Smooth muscle cell of the brain vasculature (primary cell): ENCODE measurements at regions not wholly inside any gene's neighbourhood (a gene's known extent, or its start where the extent isn't known, plus 50 kb on each side); places are given as distances from the start of the nearest gene placed in this dataset.

Experiments
- DNase-seq: peaks from one replicate; pipeline ENCODE4 v3.0.0-alpha.2; 2012; ENCODE audit warnings: low read depth, low spot score

DNA sequence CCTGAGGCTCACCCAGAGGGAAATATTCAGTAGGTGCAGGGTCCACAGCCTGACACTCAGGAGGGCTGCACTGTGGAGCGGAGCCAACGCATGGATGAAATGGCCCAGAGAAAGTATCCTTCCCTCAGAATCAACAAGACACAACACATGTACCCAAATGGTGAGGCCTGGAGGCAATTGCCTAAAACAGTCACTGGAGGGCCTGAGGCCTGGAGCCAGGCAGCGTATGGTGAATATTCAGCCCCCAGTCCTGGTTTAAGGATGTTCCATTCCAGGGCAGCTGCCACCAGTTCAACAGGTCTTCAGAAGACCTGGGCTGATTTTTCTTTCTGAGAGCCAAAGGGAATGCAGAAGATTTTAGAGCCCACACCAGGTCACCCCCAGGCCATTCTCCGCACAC, 264.8 kb downstream of the INSC start:
- DNase-seq, result no peak

GRCh38 chr11:15390857-15391256, 276.1 kb downstream of the INSC start:
- no peak for DNase-seq

DNA sequence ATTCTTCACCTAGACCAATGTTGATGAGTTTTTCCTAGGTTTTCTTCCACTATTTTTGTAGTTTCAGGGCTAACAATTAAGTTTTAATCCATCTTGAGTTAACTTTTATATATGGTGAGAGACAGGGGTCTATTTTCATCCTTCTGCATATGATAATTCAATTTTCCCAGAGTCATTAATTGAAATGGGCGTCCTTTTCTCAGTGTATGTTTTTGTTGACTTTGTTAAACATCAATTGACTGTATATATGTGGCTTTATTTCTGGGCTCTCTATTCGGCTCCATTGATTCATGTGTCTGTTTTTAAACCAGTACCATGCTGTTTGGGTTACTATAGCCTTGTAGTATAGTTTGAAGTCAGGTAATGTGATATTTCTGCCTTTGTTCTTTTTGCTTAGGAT, 282.1 kb downstream of the INSC start:
- no peak for DNase-seq

DNA sequence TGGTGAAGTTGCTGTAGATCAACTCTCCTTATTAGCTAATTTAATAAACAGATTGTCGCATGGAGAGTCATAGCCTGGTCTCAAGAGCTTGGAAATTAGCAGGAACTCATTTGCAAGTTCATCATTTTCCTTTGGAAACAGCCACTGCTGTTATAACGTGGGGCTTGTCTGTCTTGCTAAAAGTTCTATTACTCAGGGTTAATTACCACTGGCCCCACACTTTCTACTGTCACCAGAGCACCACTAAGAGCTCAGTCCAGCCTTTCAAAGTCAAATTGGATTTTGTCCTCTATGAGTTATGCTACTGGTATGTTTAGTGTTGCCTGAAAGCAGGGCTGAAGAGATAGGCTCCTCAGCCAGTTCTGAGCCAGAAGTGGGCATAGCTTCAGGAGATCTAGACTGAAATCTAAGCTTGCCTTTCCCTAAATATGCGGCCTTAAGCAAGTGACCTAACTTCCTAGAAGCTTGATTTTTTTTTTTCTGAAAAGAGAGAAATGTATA, 292.2 kb downstream of the INSC start:
- DNase-seq, result no peak

- DNase-seq, result no peak
Measured at GRCh38 chr11:15412054-15412453, 297.3 kb downstream of the INSC start.

- no peak for DNase-seq
Measured at GRCh38 chr11:15418921-15419320, 304.2 kb downstream of the INSC start.

DNA sequence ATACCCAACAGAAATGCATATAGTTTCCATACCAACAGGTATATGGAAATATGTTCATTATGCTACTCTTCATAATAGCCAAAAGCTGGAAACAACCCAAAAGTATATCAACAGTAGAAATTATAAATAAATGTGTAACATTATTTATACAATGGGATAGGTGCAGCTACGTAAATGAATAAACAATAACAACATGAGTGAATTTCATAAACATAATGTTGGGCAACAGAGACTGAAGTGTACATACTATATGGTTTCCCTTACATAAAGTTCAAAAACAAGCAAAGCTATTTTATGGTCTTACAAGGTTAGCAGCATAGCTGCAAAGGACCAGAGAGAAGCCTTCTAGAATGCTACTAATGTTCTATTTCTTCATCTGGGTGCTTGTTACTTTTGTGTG, 305.0 kb downstream of the INSC start:
- DNase-seq, result no peak

DNA sequence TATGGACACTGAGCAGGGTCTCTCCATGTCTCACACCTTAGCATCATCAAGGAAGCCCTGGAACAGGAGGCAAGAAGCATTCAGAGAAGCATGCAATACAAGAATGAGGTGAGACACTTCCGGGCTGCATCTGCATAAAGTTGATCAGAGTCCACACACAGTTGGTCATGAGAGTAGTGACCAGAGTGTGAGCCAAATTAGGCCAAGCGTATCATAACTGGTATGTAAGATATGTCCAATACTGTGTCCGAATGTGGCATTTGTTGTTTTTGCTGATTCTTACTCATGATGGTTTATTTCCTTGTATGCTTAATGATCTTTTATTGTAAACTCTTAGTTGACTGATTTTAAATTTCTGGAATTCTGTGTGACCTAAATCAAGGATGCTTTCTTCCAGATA, 315.7 kb downstream of the INSC start:
- DNase-seq, result no peak

GRCh38 chr11:15434529-15434928, 319.8 kb downstream of the INSC start:
- DNase-seq, result no peak

- no peak for DNase-seq
Measured at GRCh38 chr11:15446315-15446714, 331.6 kb downstream of the INSC start.

DNA sequence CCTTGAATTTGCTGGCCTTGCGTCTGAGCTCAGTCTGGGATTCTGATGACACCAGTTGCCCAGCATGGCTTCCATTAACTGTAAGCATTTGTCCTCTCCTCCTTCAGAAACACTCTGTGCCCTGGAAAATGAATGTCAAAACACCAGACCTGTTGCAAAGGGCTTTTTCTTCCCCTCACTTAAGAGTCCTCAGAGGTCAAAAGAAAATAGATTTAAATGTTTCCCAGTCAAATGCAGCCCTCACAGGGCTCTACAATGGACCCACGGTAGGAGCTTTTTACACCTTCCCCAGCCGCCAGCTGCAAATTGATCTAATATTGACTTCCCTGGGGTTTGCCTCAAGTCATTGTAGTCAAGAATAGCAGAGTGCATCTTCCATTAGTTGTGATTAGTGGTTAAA, 332.2 kb downstream of the INSC start:
- no peak for DNase-seq

GRCh38 chr11:15451713-15452112, 337.0 kb downstream of the INSC start:
- no peak for DNase-seq

DNA sequence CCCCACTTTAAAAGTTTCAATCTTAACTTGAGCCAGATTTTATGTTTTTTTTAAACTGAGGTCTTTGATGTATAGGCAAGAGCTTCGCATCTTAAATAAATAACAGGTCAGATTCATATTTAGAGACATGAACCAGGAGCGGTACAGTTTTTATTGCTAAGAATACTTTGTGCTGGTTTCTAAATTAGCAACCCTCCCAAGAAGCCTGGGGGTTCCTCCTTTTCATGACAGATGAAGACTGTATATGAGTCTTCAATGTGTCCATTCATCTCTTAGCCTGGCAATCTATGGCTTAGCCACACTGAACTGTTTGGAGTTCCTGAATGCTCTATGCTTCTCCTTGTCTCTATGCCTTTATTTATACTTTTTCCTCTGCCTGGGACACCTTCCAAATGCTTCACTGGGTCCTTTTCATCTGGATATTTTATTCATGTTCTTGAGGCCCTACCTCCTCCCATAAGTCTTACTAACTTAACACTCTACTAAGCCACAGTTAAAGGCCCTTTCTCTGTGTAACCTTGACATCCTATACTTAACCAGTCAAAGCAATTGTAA, 338.6 kb downstream of the INSC start:
- DNase-seq, result no peak

GRCh38 chr11:15468466-15468865, 353.7 kb downstream of the INSC start:
- no peak for DNase-seq

DNA sequence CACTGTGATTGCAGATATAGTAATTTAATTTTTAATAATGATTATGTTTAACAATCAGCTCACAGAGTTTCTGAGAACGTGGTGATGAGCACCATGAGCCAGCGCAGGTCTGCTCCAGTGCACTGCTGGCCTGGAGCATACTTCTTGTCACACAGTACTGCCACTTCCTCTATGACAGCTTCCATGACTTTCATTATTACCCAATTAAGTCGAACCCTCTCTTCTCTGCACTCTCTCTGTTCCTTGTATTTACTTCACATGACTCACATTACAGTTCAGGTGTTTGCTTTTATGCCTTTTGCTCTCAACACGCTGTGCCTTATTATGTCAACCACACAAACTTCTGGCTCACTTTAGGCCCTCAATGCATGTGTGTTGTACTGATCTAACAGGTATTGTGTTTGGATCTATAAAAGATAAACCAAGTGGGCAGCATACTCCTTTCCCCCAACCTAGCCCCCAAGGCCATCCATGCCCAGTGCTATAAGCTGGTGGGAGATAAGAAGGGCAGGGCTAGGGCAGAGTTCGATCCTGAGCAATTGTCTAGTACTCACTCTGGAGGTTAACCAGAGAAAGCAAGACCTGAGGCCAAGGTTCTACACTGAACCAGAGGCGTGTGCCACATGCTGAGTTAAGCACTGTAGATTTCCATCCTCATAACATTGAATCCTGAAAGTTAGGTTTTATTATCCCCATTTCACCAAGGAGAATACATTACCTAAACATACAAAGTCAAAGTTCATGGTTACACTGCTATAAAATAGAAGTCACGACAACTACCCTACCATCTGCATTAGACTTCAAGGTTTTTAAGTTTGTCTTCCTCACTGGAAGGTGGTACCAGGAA, 356.5 kb downstream of the INSC start:
- no peak for DNase-seq

DNA sequence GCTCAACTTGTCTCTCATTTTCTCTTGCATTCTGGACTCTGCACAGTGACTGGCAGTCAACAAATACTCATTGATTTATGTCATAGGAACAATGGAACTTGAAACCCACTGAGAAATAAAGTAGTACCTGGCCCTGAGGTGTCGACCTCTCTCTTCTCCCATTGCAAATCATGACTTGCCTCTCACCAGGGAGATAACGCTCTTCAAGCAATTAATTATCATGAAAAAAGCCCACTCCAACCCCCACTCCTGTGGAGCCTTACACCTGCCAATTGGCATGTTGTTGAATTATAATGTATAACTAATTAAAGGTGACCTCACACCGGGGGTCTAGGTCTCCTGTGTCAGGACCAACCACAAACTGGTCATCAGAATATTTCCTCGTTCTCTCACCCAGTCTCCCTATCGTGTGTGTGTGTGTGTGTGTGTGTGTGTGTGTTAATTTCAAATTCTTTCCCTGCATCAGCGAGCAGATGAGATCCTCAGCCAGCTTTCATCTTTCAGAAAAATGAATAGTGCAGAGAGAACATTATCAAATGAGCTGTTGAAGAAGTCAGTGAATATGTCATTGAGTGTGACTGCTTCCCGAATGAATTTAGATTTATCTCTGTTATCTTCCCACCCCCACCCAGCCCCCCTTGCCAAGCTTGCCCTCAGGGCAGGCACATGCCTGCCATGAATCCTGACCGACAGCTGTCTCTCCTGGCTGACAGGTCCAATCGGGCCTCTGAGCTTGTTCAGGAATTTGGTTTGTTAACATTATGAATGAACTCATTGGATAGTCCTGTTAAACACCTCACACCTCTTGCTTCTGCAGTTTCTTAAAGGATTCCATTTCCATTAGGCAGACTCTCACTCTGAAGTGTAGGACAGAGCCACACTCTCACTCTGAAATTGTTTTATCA, 357.4 kb downstream of the INSC start:
- no peak for DNase-seq

DNA sequence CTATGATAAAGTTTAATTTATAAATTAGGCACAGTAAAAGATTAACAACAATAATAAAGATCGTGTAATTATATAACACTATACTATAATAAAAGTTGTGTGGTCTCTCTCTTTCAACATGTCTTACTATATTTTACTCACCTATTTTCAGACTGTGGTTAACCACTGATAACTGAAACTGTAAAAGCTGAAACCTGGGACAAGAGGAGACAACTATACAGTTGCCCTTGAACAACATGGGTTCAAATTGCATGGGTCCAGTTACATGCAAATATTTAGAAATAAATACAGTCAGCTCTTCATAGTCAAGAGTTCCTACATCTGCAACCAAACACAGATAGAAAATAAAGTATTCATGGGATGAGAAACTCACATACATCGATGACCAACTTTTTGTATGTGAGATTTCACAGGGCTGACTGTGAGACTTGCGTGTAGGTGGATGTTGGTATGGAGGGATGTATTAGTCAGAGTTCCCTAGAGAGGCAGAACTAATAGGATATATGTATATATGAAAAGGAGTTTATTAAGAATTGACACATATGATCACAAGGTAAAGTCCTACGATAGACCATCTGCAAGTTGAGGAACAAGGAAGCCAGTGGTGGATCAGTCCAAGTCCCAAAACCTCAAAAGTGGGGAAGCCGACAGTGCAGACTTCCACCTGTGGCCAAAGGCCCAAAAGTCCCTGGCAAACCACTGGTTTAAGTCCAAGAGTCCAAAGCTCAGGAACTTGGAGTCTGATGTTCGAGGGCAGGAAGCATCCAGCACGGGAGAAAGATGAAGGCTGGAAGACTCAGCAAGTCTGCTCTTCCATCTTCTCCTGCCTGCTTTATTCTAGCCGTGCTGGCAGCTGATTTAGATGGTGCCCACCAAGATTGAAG, 359.5 kb downstream of the INSC start:
- no peak for DNase-seq

- no peak for DNase-seq
Measured at GRCh38 chr11:15476371-15476917, 361.7 kb downstream of the INSC start.

DNA sequence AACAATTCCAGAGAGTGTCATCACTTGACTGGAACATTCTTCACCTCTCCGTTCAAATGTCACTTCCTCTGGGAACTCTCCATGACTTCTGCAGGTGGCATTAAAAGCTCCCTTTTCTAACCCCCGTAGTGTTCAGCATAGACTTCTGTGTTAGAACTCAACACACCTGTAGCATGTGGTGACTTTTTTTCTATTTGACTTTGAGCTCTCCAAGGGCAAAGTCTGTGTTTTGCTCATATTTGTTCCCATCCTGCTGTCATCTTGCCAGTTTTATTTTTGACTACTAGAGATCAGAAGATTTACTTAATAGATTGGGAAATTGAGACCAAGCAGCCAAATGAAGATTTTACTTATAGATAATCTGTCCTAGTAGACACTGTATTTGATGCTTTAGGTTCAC, 367.1 kb downstream of the INSC start:
- DNase-seq, result no peak

- DNase-seq, result no peak
Measured at GRCh38 chr11:15483205-15483604, 368.5 kb downstream of the INSC start.

DNA sequence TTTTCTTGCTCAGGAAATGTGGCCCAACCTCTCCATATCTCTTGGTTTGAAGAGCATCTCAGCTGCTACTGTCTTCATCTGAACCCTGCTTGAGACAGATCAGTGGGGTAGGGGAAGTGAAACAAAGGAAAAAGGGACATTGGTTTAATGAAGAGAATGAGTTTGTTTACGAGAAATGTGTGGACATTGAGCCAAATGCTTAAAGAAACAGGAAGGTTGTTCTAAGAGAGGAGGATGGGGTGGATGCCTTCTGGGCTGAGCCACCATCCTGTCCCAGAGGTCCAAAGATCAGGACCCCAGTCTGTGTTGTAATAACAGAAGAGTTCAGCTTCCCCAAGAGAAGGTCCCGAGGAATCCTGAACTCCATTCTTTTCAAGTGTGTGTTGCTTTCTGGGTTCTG, 369.7 kb downstream of the INSC start:
- DNase-seq, result no peak
